ENCODE measurements at regions not wholly inside any gene's neighbourhood (a gene's known extent, or its start where the extent isn't known, plus 50 kb on each side); places are given as distances from the start of the nearest gene placed in this dataset.

- no peak for DNase-seq
Measured at GRCh38 chrX:43019021-43019420, 241.1 kb upstream of the PPP1R2C start.

- no peak for DNase-seq
Measured at GRCh38 chrX:43025806-43026315, 247.9 kb upstream of the PPP1R2C start.

GRCh38 chrX:43064096-43064495, 286.1 kb upstream of the PPP1R2C start:
- DNase-seq: no peak

GRCh38 chrX:43065978-43066377, 288.0 kb upstream of the PPP1R2C start:
- DNase-seq: no peak

- no peak for DNase-seq
Measured at GRCh38 chrX:43068639-43069038, 290.7 kb upstream of the PPP1R2C start.

GRCh38 chrX:43083016-43083415, 305.1 kb upstream of the PPP1R2C start:
- DNase-seq: no peak

- no peak for DNase-seq
Measured at GRCh38 chrX:43087830-43088229, 309.9 kb upstream of the PPP1R2C start.

GRCh38 chrX:43096830-43097229, 318.9 kb upstream of the PPP1R2C start:
- DNase-seq: no peak

GRCh38 chrX:43106009-43106408, 328.0 kb upstream of the PPP1R2C start:
- DNase-seq: no peak

GRCh38 chrX:43108828-43109227, 330.9 kb upstream of the PPP1R2C start:
- peak; percentile 61 for DNase-seq

GRCh38 chrX:43121637-43122036, 343.7 kb upstream of the PPP1R2C start:
- DNase-seq: no peak

GRCh38 chrX:43139645-43140044, 361.7 kb upstream of the PPP1R2C start:
- no peak for DNase-seq

GRCh38 chrX:43140582-43140981, 362.6 kb upstream of the PPP1R2C start:
- DNase-seq: no peak

- DNase-seq: no peak
Measured at GRCh38 chrX:43141885-43142284, 363.9 kb upstream of the PPP1R2C start.

- no peak for DNase-seq
Measured at GRCh38 chrX:43148305-43148704, 370.3 kb upstream of the PPP1R2C start.

- no peak for DNase-seq
Measured at GRCh38 chrX:43165343-43165920, 387.5 kb upstream of the PPP1R2C start.

GRCh38 chrX:43166874-43167273, 388.9 kb upstream of the PPP1R2C start:
- no peak for DNase-seq

GRCh38 chrX:43175434-43175833, 397.5 kb upstream of the PPP1R2C start:
- DNase-seq: no peak

GRCh38 chrX:43176686-43177085, 398.7 kb upstream of the PPP1R2C start:
- DNase-seq: no peak

- no peak for DNase-seq
Measured at GRCh38 chrX:43188296-43188695, 410.3 kb upstream of the PPP1R2C start.

GRCh38 chrX:43211570-43211969, 433.6 kb upstream of the PPP1R2C start:
- no peak for DNase-seq

- DNase-seq: no peak
Measured at GRCh38 chrX:43218198-43218597, 437.9 kb upstream of the MAOA start.

- no peak for DNase-seq
Measured at GRCh38 chrX:43224496-43224895, 431.6 kb upstream of the MAOA start.

- DNase-seq: no peak
Measured at GRCh38 chrX:43225626-43226328, 430.3 kb upstream of the MAOA start.

GRCh38 chrX:43238461-43238945, 417.6 kb upstream of the MAOA start:
- DNase-seq: no peak

Measured in islet precursor cell (in vitro differentiated cells).